H9 (cell line): ENCODE measurements at regions not wholly inside any gene's neighbourhood (a gene's known extent, or its start where the extent isn't known, plus 50 kb on each side); places are given as distances from the start of the nearest gene placed in this dataset.

Experiments used
- DNase-seq: peaks from one replicate; pipeline ENCODE4 v3.0.0-alpha.2; 2017
- H2AFZ ChIP-seq: one replicate; pipeline ENCODE4 v1.6.1; 2013; ENCODE audit warnings: mild to moderate bottlenecking, low read length, control low read depth, moderate library complexity
- H2AK5ac ChIP-seq: 2 replicates; pipeline ENCODE4 v1.6.1; 2013; ENCODE audit warnings: low read length, control low read depth, mixed read lengths; ENCODE audit not compliant: insufficient read length
- H2BK120ac ChIP-seq: one replicate; pipeline ENCODE4 v1.6.1; 2013; ENCODE audit warnings: low read depth, mild to moderate bottlenecking, low read length, control low read depth, inconsistent platforms; ENCODE audit not compliant: poor library complexity, severe bottlenecking
- H2BK12ac ChIP-seq: 2 replicates; pipeline ENCODE4 v1.6.1; 2013; ENCODE audit warnings: low read length, control low read depth, mixed read lengths, low read depth; ENCODE audit not compliant: insufficient read length
- H2BK15ac ChIP-seq: 2 replicates; pipeline ENCODE4 v1.6.1; 2013; ENCODE audit warnings: low read depth, low read length, control low read depth
- H2BK20ac ChIP-seq: one replicate; pipeline ENCODE4 v1.6.1; 2013; ENCODE audit warnings: low read depth, mild to moderate bottlenecking, low read length, control low read depth, inconsistent platforms; ENCODE audit not compliant: poor library complexity, severe bottlenecking
- H2BK5ac ChIP-seq: 2 replicates; pipeline ENCODE4 v1.6.1; 2013; ENCODE audit warnings: low read length, control low read depth, mixed read lengths; ENCODE audit not compliant: insufficient read length
- H3K14ac ChIP-seq: 2 replicates; pipeline ENCODE4 v1.6.1; 2013; ENCODE audit warnings: low read length, control low read depth; ENCODE audit not compliant: insufficient read depth
- H3K18ac ChIP-seq: 2 replicates; pipeline ENCODE4 v1.6.1; 2013; ENCODE audit warnings: low read depth, mild to moderate bottlenecking, mixed read lengths, low read length, control low read depth; ENCODE audit not compliant: insufficient read length
- H3K23ac ChIP-seq: 2 replicates; pipeline ENCODE4 v1.6.1; 2013; ENCODE audit warnings: low read length, control low read depth, mixed read lengths, low read depth; ENCODE audit not compliant: insufficient read length
- H3K23me2 ChIP-seq: 2 replicates; pipeline ENCODE4 v1.6.1; 2013; ENCODE audit warnings: low read depth, mild to moderate bottlenecking, mixed read lengths, low read length, control low read depth; ENCODE audit not compliant: insufficient read length, poor library complexity, severe bottlenecking
- H3K27ac ChIP-seq: 2 replicates; pipeline ENCODE4 v1.5.1; 2013; ENCODE audit warnings: low read length, control low read depth, mixed read lengths, low read depth; ENCODE audit not compliant: insufficient read length
- H3K27me3 ChIP-seq: 2 replicates; pipeline ENCODE4 v1.6.1; 2013; ENCODE audit warnings: low read length, control low read depth, inconsistent platforms; ENCODE audit not compliant: insufficient read depth
- H3K4ac ChIP-seq: 2 replicates; pipeline ENCODE4 v1.6.1; 2013; ENCODE audit warnings: low read depth, mild to moderate bottlenecking, control low read depth, inconsistent platforms, low read length, moderate library complexity
- H3K4me1 ChIP-seq: 2 replicates; pipeline ENCODE4 v1.6.1; 2013; ENCODE audit warnings: low read length, control low read depth, inconsistent platforms; ENCODE audit not compliant: insufficient read depth
- H3K4me2 ChIP-seq: 2 replicates; pipeline ENCODE4 v1.6.1; 2013; ENCODE audit warnings: low read length, control low read depth, mixed read lengths; ENCODE audit not compliant: insufficient read length, insufficient read depth
- H3K56ac ChIP-seq: 2 replicates; pipeline ENCODE4 v1.6.1; 2013; ENCODE audit warnings: low read depth, mild to moderate bottlenecking, mixed read lengths, low read length, control low read depth; ENCODE audit not compliant: insufficient read length
- H3K79me1 ChIP-seq: 2 replicates; pipeline ENCODE4 v1.6.1; 2013; ENCODE audit warnings: low read depth, mild to moderate bottlenecking, moderate library complexity, low read length, control low read depth, inconsistent platforms; ENCODE audit not compliant: insufficient read depth, poor library complexity, severe bottlenecking
- H3K79me2 ChIP-seq: 2 replicates; pipeline ENCODE4 v1.6.1; 2013; ENCODE audit warnings: low read length, control low read depth, inconsistent platforms; ENCODE audit not compliant: insufficient read depth
- H3K9ac ChIP-seq: 2 replicates; pipeline ENCODE4 v1.6.1; 2013; ENCODE audit warnings: low read length, control low read depth, mixed read lengths; ENCODE audit not compliant: insufficient read length; ENCODE audit errors: extremely low read depth
- H3K9me3 ChIP-seq: one replicate; pipeline ENCODE4 v1.6.1; 2013; ENCODE audit warnings: low read depth, low read length, inconsistent platforms; ENCODE audit not compliant: control insufficient read depth
- H3T11ph ChIP-seq: one replicate; pipeline ENCODE4 v1.6.1; 2013; ENCODE audit warnings: mild to moderate bottlenecking, low read length, control low read depth, inconsistent platforms
- H4K20me1 ChIP-seq: one replicate; pipeline ENCODE4 v1.6.1; 2013; ENCODE audit not compliant: control insufficient read depth, insufficient read length, insufficient read depth
- H4K5ac ChIP-seq: 2 replicates; pipeline ENCODE4 v1.6.1; 2013; ENCODE audit warnings: low read depth, mild to moderate bottlenecking, mixed read lengths, low read length, control low read depth; ENCODE audit not compliant: insufficient read length
- H4K8ac ChIP-seq: replicated peaks from 2 replicates; pipeline ENCODE4 v1.6.1; 2013; ENCODE audit warnings: low read length, control low read depth, mixed read lengths, low read depth; ENCODE audit not compliant: insufficient read length
- H4K91ac ChIP-seq: 2 replicates; pipeline ENCODE4 v1.6.1; 2013; ENCODE audit warnings: low read depth, mild to moderate bottlenecking, moderate library complexity, mixed read lengths, low read length, control low read depth; ENCODE audit not compliant: insufficient read length
- H3K27ac Mint-ChIP-seq, 3 experiments: 2 replicates in 2 of 3; 3 replicates in 1 of 3; pipeline ENCODE4 v1.8.0; 2020 to 2021; ENCODE audit warnings: mixed read lengths in 3 of 3, mild to moderate bottlenecking in 1 of 3, moderate library complexity in 1 of 3
- H3K27me3 Mint-ChIP-seq: 2 replicates; pipeline ENCODE4 v1.8.0; 2021; ENCODE audit warnings: low read depth, mild to moderate bottlenecking, moderate library complexity, mixed read lengths
- H3K36me3 Mint-ChIP-seq, 3 experiments: 2 replicates in 2 of 3; 3 replicates in 1 of 3; pipeline ENCODE4 v1.8.0; 2020 to 2021; ENCODE audit warnings: low read depth in 3 of 3, mixed read lengths in 3 of 3; ENCODE audit not compliant: insufficient read depth in 1 of 3
- H3K4me1 Mint-ChIP-seq, 2 experiments: 2 replicates each; pipeline ENCODE4 v1.8.0; 2020; ENCODE audit warnings: mixed read lengths in 2 of 2
- H3K4me3 Mint-ChIP-seq, 2 experiments: 2 replicates in 1 of 2; 3 replicates in 1 of 2; pipeline ENCODE4 v1.8.0; 2020 to 2021; ENCODE audit warnings: mild to moderate bottlenecking in 2 of 2, mixed read lengths in 2 of 2, moderate library complexity in 1 of 2
- H3K9me3 Mint-ChIP-seq, 2 experiments: 2 replicates in 1 of 2; 3 replicates in 1 of 2; pipeline ENCODE4 v1.8.0; 2020; ENCODE audit warnings: mild to moderate bottlenecking in 2 of 2, mixed read lengths in 2 of 2, moderate library complexity in 1 of 2
- WGBS: extraction: QIAGEN DNeasy Blood & Tissue Kit; methylation state at CpG from one replicate; pipeline ENCODE4 v1.1.7; 2013; ENCODE audit warnings: missing lambda C conversion rate, low lambda C conversion rate, mixed read lengths; ENCODE audit not compliant: insufficient read length; ENCODE audit errors: extremely low coverage; 5-methylcytosine and 5-hydroxymethylcytosine counted together
- TF ChIP-seq, protein P1 (sequence below): fragments of 200-600 bp; sonication (generic); conservative IDR thresholded peaks from 3 replicates; pipeline ENCODE4 v1.8.0; 2021; ENCODE audit warnings: antibody characterized with exemption, mild to moderate bottlenecking

DNA sequence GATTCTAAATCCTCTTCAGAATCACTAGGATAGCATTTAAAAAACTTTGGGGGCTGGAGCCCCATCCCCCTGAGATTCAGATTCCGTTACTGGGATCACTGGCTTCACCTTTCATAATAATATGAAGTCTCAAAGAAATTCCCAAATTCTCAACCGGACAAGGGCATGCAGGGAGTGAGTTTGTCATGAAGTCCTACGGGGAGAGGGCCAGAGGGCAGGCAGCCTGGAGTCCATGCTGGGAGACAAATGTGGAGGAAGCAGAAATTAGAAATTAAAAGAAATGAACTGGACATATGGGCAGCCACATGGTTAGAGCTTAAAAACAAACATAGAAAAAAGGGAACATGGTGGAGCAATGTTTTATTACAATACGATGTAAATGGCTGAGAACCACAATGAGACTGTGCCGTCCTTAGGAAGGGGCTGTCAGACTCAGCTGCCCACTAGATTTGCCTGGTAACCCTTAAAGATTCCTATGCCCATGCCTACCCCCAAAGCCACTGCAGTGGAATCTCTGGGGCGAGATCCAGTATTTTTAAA lies 142.6 kb downstream of the CEBPB start:
- Histone ChIP-seq H2BK15ac (no peak overlapping the region), H2BK120ac (no peak overlapping the region), H3K56ac (no peak overlapping the region), H3K23me2 (no peaks in the 10 kb centered on the region), H4K20me1 (no peaks in the 10 kb centered on the region), H3K9ac (no peak overlapping the region), H2BK5ac (no peak overlapping the region), H3K14ac (no peak overlapping the region), H3K27me3 (no peaks in the 10 kb centered on the region), H4K8ac (no peak overlapping the region), H3K4me1 (no peaks in the 10 kb centered on the region), H3K27ac (no peak overlapping the region), H2AFZ (no peak overlapping the region), H3T11ph (no peak overlapping the region), H3K79me1 (no peaks in the 10 kb centered on the region), H3K9me3 (no peaks in the 10 kb centered on the region), H3K18ac (no peak overlapping the region), H3K23ac (no peak overlapping the region), H3K4me2 (no peak overlapping the region), H2AK5ac (no peak overlapping the region), H2BK12ac (no peak overlapping the region), H4K91ac (no peak overlapping the region), H4K5ac (no peak overlapping the region), H3K4ac (no peak overlapping the region), H2BK20ac (no peak overlapping the region), H3K79me2 (no peaks in the 10 kb centered on the region)
- DNase-seq, result no peak
- no peaks in the 10 kb centered on the region for H3K36me3 Mint-ChIP-seq
- H3K27me3 Mint-ChIP-seq, result peaks cover 2% of the 10 kb centered on the region; the same call in 1 of the 2 replicates
- H3K4me3 Mint-ChIP-seq, result no peak overlapping the region; a peak in 1 of 5 replicates
- TF ChIP-seq, protein P1, sequence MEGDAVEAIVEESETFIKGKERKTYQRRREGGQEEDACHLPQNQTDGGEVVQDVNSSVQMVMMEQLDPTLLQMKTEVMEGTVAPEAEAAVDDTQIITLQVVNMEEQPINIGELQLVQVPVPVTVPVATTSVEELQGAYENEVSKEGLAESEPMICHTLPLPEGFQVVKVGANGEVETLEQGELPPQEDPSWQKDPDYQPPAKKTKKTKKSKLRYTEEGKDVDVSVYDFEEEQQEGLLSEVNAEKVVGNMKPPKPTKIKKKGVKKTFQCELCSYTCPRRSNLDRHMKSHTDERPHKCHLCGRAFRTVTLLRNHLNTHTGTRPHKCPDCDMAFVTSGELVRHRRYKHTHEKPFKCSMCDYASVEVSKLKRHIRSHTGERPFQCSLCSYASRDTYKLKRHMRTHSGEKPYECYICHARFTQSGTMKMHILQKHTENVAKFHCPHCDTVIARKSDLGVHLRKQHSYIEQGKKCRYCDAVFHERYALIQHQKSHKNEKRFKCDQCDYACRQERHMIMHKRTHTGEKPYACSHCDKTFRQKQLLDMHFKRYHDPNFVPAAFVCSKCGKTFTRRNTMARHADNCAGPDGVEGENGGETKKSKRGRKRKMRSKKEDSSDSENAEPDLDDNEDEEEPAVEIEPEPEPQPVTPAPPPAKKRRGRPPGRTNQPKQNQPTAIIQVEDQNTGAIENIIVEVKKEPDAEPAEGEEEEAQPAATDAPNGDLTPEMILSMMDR, result no peak
- peaks cover 3 to 14% of the 10 kb centered on the region in 2 experiments for H3K4me1 Mint-ChIP-seq
- no peaks in the 10 kb centered on the region for H3K9me3 Mint-ChIP-seq
- no peak overlapping the region for H3K27ac Mint-ChIP-seq
- WGBS, result no CpG with 5 or more reads among the region's 6 CpGs
